ENCODE measurements at regions not wholly inside any gene's neighbourhood (a gene's known extent, or its start where the extent isn't known, plus 50 kb on each side); places are given as distances from the start of the nearest gene placed in this dataset.
"Not testable (repeated sequence)": the region's sequence is repeated elsewhere in the genome, so short reads cannot be mapped to it uniquely, and the experiment has no call there.

- TF ChIP-seq SP1 (IDR thresholded peaks at IDR 0.05; ENCODE audit: low read depth, low read length); RAD21 (IDR thresholded peaks at IDR 0.05 in 1 of 2, conservative IDR thresholded peaks at IDR 0.05 in 1 of 2; ENCODE audit: low read depth in 2 of 2, low read length in 2 of 2); EZH2 (IDR thresholded peaks at IDR 0.05; ENCODE audit: low read depth, low read length, severe bottlenecking); RNF2 (IDR thresholded peaks at IDR 0.05; ENCODE audit: borderline replicate concordance, low read depth, low read length, missing control alignments, poor library complexity, severe bottlenecking); EGR1 (IDR thresholded peaks at IDR 0.05; ENCODE audit: borderline replicate concordance, low read depth, low read length); POLR2A (IDR thresholded peaks at IDR 0.05; ENCODE audit: control extremely low read depth in 1 of 2, low read depth in 2 of 2, low read length in 2 of 2): not testable (repeated sequence)
- TF ChIP-seq, protein P1, sequence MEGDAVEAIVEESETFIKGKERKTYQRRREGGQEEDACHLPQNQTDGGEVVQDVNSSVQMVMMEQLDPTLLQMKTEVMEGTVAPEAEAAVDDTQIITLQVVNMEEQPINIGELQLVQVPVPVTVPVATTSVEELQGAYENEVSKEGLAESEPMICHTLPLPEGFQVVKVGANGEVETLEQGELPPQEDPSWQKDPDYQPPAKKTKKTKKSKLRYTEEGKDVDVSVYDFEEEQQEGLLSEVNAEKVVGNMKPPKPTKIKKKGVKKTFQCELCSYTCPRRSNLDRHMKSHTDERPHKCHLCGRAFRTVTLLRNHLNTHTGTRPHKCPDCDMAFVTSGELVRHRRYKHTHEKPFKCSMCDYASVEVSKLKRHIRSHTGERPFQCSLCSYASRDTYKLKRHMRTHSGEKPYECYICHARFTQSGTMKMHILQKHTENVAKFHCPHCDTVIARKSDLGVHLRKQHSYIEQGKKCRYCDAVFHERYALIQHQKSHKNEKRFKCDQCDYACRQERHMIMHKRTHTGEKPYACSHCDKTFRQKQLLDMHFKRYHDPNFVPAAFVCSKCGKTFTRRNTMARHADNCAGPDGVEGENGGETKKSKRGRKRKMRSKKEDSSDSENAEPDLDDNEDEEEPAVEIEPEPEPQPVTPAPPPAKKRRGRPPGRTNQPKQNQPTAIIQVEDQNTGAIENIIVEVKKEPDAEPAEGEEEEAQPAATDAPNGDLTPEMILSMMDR (IDR thresholded peaks at IDR 0.05; ENCODE audit: control extremely low read depth in 1 of 3, insufficient read depth in 1 of 3, low read depth in 1 of 3, low read length in 3 of 3), result not testable (repeated sequence)
These were observed 4242.2 kb upstream of the OR11H1 start for GRCh38 chr22:11285839-11286205.
